ENCODE measurements at regions not wholly inside any gene's neighbourhood (a gene's known extent, or its start where the extent isn't known, plus 50 kb on each side); places are given as distances from the start of the nearest gene placed in this dataset.

DNA sequence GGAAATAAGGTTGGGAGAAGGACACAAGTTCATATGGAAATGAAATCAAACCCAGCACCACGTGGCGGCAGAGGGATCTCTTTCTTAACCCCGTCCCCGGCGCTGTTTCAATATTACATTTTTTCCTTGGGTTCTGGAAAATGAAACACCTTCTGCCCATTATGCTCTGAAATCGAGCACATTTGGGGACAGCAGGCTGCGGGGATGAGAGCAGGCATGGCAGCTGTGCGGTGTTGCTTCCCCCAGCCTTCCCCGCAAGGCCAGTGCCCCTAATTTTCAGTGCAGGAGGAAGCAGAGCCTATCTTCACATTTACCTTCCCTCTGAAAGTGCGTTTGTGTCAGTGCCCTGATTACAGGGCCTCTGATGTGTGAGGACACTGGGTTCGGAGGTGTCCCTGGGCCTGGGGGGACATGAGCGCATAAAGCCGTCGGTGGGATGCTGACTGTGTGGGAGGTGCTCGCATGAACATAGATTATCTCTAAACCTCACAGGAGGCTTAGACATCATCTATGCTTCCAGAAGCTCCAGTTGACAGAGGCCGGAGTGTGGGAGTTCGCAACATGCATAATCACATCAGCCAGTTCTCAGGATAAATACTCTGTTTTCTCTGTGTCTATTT lies 921.3 kb downstream of the BRD1 start:
- DNase-seq (ENCODE audit: low read depth): no peak

DNA sequence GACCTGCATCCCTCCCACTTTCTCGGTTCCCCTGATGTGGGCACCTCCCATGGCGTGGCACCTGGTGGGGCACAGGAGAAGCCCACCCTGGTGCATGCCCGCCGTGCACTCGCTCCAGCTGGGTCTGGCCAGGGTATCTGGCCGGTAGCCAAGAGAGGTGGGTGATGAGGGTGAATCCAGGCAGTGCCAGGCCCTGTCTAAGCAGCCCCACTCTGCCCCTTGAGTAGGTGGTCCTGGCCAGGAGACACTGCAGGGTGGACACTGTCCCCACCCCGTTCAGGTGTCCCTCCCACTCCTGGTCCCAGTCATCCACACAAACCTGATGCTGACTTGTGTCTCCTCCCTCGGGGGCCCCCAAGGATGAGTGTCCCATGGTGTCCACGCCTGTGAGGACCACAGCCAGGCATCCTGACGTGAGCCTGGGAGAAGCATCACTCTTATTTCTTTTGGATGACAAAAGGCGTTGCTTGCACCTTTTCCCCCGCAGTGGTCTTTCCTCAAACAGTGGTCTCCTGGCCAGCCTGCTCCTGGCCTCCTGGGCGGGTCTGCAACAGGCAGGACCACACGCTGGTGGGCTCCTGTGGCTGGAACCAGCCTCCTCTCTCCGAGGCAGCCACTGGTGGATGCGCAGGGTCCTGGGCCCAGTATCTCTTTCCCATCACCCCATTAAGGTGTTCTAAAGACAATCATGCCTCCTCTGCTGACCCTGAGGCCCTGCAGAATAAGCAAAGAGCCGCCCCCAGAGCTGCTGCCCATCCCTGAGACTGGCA lies 922.3 kb downstream of the BRD1 start:
- DNase-seq (ENCODE audit: low read depth): no peak

DNA sequence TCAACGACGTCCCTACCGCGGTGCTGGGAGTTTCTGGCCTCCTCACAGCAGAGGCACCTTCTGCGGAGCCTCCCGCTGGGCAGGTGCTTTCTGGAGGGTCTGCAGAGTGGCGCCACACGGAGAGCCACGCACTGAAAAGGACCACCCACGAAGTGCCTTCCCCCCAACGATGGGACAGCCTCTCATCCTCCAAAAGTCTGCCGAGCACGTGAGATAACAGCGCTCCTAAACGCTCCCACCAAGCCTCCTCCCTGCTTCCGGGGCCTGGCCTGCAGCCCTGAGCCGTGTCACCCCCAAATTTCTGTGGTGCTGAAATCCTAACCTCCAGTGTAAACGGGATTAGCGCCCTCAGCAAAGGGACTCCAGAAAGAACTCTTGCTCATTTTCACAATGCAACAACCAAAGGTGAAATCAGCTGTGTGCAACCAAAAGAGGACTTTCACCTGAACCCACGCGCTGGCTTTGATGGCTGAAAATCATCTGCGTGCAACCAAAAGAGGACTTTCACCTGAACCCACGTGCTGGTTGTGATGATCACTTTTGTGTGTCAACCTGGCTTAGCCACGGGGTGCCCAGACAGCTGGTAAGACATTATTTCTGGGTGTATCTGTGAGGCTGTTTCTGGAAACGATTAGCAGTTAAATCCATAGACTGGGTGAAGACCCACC lies 924.6 kb downstream of the BRD1 start:
- DNase-seq (ENCODE audit: low read depth): no peak

DNA sequence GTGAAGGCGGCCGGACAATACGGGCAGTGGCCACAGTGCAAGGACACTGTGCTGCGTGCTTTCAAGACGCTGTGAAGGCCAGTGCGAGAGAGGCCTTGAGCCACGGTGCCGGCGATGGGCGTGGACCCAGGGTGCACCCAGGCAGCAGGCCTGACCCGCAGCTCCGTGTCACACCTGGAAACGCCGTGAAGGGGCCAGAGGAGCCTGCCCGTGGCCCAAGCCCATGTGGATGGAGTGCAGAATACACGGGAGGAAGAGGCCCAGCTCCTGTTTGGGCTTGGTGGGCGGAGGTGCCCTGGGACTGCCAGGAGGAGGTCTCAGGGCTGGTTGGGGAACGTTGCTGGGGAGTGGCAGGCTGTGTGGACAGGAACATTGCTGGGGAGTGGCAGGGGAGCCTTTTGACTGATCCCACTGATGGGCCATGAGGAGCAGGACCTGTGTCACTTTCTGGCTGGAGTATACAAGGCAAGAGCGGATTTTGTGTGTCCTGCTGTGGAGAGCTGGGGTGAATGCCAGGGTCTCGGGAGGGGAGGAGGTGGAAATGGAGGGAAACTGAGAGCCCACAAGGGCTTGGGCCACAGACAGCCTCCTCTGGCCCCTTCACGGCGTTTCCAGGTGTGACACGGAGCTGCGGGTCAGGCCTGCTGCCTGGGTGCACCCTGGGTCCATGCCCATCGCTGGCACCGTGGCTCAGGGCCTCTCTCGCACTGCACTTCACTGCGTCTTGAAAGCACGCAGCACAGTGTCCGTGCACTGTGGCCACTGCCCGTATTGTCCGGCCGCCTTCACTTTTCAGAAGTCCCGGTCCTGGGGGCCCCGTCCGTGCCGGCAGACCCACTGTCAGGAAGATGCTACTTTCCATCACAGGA lies 925.4 kb downstream of the BRD1 start:
- no peak for DNase-seq (ENCODE audit: low read depth)

DNA sequence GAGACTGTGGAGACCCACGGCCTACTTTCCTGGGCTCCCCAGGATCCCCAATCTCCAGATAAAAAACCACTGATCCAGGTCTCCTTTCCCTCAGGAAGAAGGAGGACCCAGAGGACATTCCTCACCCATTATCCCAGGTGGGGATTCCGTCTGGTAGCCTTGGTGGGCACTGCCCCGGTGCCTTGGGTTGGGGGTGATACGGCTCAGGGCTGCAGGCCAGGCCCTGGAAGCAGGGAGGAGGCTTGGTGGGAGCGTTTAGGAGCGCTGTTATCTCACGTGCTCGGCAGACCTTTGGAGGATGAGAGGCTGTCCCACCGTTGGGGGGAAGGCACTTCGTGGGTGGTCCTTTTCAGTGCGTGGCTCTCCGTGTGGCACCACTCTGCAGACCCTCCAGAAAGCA lies 926.3 kb downstream of the BRD1 start:
- no peak for DNase-seq (ENCODE audit: low read depth)

DNA sequence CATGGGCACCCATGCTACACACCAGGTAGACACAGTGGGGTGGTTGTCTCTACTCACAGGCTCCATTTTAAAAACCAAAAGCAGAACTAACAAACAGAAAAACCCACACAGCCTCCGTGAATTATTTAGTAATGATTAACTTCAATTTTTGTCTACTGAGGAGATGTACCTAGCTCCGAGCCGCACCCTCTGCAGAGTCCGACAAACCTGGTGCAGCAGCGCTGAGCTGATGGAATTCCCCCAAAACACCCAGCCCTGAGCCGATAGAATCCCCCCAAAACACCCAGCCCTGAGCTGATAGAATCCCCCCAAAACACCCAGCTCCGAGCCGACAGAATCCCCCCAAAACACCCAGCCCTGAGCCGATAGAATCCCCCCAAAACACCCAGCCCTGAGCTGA lies 927.0 kb downstream of the BRD1 start:
- DNase-seq (ENCODE audit: low read depth): no peak

DNA sequence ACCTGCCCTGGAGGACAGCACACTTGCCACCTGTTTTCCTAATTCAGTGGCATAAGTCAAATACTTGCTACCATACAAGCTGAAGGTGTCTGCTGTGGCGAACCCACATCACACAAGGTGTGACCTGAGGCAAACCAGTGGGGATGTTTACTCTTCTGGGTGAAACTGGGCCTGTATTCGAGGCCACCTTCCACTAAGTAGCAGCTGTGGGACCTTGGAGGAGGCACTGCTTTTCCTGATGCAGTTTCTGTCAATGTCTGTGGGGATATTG lies 927.4 kb downstream of the BRD1 start:
- no peak for DNase-seq (ENCODE audit: low read depth)

DNA sequence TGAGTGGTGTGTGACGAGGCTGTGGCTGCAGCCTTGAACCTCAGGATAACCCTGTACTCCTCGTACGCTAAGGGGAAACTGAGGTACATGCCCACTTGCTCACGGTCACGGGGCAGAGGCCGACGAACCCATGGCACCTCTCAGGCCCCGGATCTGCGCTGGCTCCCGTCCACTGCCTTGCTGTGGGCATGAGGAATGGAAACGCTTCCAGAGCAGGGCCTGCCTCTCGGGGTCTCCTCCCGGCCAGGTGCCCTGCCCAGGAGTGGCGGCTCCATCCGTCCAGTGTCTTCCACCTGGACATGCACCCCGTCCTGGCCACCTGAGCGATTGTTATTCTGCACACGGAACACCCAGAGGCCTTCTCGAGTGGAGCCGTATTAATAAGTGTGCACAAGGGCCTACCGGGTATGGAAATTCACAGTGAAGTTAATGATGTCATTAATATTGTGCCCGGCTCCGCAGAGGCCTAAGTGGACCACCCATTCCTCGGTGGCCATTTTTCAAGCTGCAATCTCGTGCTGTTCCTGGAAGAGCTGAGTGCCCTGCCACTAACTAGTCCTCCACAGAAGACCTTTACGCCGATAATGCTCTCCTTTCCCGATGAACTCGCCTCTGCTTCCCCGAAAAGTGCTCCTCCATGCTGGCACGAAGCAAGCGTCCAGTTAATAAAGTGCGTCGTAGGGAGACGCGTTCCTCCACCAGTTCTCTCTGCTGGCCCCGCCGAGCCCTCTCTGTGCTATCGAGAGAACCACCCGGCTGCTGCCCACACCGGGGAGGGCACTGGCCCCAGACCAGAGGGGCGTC lies 927.9 kb downstream of the BRD1 start:
- no peak for DNase-seq (ENCODE audit: low read depth)

DNA sequence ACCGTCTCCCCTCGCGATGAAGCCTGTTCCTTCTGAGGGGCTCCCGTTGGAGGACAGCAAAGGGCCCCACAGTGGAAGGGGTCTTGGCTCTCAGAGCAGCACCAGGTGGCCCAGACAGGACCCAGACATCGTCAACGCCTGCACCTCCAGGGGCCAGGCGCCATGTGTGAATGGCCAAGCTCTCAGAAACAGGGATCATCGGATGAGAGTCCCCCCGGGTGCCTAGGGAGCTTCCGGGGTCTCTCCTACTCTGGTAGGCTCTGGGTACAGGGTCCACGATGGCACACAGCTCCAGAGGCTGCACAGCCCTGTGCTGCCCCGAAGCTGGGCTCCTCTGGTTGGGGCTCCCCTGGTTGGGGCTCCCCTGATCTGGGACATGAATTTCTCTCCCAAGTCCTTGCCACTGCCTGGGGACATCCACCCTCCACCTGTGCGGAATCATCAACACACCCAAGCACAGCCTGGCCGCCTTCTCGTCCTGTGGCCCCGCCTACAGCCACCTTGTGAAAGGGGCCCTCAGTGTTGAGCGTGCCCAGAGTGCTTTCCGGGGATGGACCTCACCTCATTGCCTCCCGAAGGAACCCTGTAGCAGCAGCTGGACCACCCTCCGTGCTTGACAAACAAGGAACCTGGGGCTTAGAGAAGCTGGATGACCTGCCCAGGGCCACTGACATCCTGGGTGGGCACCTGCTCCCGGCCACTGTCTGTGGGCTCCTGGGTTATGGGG lies 929.0 kb downstream of the BRD1 start:
- no peak for DNase-seq (ENCODE audit: low read depth)

DNA sequence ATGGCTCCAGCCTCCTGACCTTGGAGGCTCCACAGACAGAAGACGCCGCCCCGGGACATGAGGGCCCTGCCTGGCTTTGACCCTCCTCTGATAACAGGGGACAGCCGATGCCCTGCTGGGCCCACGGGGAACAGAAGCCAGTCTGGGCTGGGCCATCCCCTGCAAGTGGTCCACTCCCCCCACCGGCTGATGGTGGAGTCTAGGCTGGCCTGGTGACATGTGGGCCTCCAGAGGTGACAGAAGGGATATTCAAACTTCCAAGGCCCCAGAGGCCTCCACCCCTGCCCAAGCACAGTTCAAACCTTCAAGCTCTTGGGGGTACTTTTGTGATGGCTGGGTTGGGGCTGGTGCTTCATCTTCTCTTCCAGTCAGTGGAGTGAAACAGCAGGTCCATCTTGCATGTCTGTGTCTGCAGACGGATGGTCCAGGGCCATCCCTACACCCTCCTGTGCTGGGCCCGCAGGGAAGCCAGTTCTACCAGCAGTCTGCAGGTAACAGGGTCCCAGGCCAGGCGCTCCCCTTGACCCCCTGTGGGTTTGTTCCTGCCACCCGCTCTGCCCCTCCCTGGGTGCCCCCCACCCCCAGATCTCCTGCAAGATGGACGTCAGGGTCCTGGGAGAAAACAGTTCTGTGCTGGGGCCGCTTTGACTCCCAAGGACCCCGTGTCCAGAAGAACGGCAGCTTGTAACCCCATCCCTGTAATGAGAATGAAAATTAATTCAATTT lies 929.9 kb downstream of the BRD1 start:
- no peak for DNase-seq (ENCODE audit: low read depth)

DNA sequence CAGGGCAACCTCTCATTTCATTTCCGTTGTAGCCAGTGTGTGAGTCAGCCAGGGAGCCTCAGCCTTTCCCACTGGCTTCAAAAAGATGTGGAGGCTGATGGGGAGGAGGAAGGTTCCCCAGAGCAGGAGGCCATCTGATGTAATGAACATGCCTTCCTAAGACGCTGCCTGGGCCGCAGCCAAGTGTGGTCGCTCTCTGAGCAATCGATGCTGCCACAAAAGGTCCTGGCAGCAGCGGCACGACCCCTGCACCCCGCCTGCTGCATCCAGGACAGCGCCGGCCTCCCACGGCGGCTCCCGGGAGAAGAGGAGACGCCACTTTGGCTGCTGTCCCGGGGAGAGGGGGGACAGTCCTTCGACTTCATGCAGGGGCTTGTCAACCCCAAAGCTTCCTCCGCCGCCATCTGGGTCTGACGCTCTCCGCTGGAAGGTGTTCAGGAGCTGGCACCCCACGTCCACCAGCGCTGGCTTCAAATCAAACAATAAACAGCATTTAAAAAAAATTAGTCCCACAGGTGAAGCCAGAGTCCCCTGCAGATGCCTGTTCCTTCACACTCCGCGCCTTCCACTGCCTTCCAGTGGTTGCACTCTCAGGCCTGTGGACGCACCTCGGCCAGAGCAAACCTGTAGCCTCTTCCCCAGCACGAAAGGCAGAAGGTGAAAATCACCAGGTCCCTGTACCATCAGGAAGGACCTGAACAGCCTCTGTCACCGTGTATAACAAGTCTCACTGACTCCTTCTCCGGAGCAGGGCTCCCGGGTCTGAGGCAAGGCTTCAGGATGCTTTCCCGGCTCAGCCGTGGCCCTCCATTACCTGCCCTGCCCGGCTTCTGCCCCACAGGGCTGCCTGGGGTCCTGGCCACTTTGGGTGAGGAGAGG lies 930.7 kb downstream of the BRD1 start:
- DNase-seq (ENCODE audit: low read depth): no peak

DNA sequence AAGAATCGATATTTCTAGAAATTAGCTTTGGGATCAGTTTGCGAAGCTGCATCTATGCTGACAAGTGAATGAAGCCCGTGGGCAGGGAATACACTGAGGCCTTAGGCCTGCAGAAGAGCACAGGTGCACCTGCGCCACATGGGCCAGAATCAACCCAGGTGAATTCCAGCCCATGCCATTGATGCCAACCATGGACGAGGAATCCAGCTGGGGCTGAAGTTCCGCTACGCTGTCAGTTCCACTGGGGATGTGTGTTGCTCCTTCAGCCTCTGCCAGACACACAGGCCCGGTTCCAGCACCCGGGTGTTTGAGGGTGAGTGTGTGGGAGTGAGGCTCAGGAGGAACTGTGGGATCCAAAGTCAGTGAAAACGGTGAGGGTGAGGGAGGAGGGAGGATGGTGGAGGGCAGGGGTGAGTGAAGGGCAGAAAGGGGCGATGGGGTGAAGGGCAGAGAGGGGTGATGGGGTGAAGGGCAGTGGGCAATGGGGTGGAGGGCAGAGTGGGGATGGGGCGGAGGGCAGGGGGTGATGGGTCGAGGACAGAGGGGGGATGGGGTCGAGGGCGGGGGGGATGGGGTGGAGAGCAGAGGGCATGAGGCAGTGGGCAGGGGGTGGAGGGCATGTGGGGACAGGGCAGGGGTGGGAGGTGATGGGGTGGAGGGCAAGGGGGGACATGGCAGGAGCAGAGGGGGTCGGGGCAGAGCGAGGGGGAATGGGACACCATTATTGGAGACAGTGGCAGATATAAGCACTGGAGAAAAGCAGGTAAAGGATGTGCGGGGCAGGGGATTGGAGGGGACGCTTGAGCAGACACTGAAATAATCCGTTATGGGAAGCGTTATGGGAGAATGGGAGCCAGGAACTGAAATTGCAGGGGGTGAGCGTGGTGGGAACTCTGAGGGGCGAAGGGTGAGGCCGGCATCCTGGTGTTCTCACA lies 931.6 kb downstream of the BRD1 start:
- no peak for DNase-seq (ENCODE audit: low read depth)

DNA sequence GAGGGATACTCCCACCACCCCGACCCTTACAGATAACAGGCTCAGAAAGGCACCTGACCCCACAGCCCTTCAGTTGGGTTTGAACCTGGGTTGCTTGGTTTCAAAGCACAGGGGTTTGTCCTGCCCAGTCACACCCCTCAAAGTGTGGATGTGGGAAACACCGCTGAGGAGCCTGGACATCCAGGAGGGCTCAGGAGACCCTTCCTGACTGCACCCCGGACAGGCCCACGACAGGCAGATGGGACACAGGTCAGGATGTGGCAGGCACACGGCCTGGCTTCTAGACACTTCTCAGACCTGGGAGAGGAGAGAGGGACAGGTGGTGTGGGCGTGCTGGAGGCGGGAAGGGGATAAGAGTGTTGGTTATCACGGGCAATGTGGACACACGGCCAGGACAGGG lies 932.3 kb downstream of the BRD1 start:
- no peak for DNase-seq (ENCODE audit: low read depth)

DNA sequence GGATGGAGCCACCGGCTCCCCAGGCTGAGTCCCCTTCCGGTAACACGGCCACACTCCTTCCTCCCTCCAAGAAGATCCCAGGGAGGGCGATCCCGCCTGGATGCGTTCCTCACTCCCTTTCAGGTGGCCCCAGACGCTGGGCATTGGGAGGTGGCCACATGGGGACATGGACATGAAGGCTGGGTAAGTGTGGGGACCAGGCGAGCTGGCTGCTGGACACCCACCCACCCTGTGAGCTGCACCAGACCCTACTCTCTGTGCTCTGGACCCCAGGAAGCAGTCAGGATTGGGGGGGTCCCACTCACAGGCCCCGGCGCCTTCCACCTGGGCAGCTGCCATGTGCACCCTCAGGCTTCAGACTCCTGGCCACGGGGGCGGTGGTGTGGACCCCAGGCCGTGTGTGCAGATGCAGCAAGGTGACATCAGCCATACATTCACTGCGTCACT lies 932.8 kb downstream of the BRD1 start:
- DNase-seq (ENCODE audit: low read depth): no peak

DNA sequence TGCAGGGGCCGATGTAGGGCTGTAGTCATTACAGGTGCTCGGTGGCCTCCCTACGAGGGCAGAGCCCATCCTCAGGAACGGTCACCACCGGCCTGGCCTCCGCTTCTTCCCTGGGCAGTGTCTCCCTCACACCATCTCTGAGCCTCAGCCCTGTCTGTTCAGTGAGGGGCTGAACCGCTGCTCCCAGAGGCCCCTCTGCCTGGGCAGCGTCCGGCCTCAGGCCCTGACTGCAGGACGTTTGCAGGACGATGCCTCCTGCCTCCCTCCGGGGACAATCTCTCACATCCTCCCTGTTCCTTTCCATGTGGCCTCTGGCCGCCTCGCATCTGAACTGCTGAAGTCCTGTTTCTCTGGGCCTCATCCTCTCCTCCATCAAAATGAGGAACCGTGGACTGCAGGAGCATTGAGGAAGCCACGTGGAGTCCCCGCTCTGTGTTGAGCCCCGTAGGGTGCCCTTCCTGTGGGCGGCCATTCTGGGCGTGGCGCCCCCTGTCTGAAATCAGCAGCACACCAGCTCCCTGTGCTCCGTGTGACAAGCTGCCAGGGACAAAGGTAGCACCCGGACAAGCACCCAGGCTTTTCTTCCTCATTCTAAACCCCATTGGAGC lies 933.5 kb downstream of the BRD1 start:
- no peak for DNase-seq (ENCODE audit: low read depth)

DNA sequence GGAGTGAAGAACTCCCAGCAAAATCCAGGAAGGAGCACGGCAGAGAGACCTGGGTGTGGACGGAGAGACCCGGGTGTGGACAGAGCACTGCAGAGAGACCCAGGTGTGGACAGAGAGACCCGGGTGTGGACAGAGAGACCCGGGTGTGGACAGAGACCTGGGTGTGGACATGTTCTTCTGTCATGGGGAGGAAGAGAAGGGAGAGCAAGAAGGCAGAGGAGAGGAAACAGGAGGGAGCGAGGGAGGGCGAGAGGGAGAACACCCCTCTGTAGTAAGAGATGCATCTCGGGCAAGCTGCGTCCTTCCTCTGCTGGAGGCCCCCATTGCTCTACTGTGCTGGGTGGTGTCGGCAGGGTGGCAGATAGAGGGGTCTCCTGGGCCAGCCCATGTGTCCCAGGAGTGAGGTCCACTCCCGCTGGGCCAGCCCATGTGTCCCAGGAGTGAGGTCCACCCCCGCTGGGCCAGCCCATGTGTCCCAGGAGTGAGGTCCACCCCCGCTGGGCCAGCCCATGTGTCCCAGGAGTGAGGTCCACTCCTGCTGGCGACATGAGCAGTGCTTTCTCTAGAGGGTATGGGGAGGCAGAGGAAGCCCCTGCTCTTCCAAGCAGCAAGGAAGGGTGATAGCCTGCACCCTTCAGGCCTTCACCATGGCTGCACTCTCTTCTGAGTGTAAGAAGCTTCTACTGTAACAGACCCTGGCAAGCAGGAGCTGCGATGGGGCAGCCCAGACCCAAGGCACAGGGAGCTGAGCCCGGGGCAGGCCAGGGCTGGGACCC lies 934.2 kb downstream of the BRD1 start:
- no peak for DNase-seq (ENCODE audit: low read depth)

Data from stimulated activated CD8-positive, alpha-beta memory T cell treated with anti-CD3 and anti-CD28 coated beads, Interleukin-12 subunit alpha, Interleukin-12 subunit beta, amount 100 ng/mL, for 1 hour (primary cell).